WERI-Rb-1 (cell line): ENCODE measurements at regions not wholly inside any gene's neighbourhood (a gene's known extent, or its start where the extent isn't known, plus 50 kb on each side); places are given as distances from the start of the nearest gene placed in this dataset.
"Not testable (repeated sequence)": the region's sequence is repeated elsewhere in the genome, so short reads cannot be mapped to it uniquely, and the experiment has no call there.

Experiments used
- DNase-seq: peaks from one replicate; pipeline ENCODE4 v3.0.0-alpha.2; 2020
- H3K27ac ChIP-seq: fragments of 250-450 bp; sonication (Bioruptor Pico); 2 replicates; pipeline ENCODE4 v1.5.1; 2020; ENCODE audit warnings: mild to moderate bottlenecking, moderate library complexity
- H3K27me3 ChIP-seq: fragments of 250-450 bp; sonication (Bioruptor Pico); 2 replicates; pipeline ENCODE4 v1.5.1; 2021; ENCODE audit warnings: mild to moderate bottlenecking, low read depth, moderate library complexity; ENCODE audit not compliant: insufficient read depth, severe bottlenecking
- H3K36me3 ChIP-seq: fragments of 250-450 bp; sonication (Bioruptor Pico); 2 replicates; pipeline ENCODE4 v1.5.1; 2020; ENCODE audit warnings: mild to moderate bottlenecking, moderate library complexity
- H3K4me3 ChIP-seq: 2 replicates; pipeline ENCODE4 v1.5.1; 2011; ENCODE audit warnings: low read depth, mild to moderate bottlenecking, control low read depth, low read length
- H3K9me3 ChIP-seq: fragments of 250-450 bp; sonication (Bioruptor Pico); 2 replicates; pipeline ENCODE4 v1.5.1; 2021; ENCODE audit warnings: mild to moderate bottlenecking, moderate library complexity; ENCODE audit not compliant: severe bottlenecking
- CTCF ChIP-seq: IDR thresholded peaks from 2 replicates; pipeline ENCODE4 v1.5.1; 2011; ENCODE audit warnings: low read depth, mild to moderate bottlenecking, control low read depth, inconsistent platforms, low read length

GRCh38 chr3:153789380-153789779 is 331.8 kb upstream of the ARHGEF26 start:
- no peak for TF ChIP-seq CTCF
- no peaks in the 10 kb centered on the region for H3K27me3 ChIP-seq
- H3K27ac ChIP-seq: no peak overlapping the region
- H3K36me3 ChIP-seq: no peaks in the 10 kb centered on the region
- DNase-seq: no peak
- H3K9me3 ChIP-seq: peaks cover 3% of the 10 kb centered on the region
- no peak overlapping the region for H3K4me3 ChIP-seq

- not testable (repeated sequence) for DNase-seq, H3K4me3 ChIP-seq, H3K27ac ChIP-seq, H3K36me3 ChIP-seq, H3K9me3 ChIP-seq, H3K27me3 ChIP-seq
Observed at GRCh38 chr3:153797056-153797455, 324.1 kb upstream of the ARHGEF26 start.

- no peak overlapping the region for H3K27ac ChIP-seq
Observed at GRCh38 chr3:153809097-153809496, 312.1 kb upstream of the ARHGEF26 start.

GRCh38 chr3:153818338-153818737 is 302.9 kb upstream of the ARHGEF26 start:
- Histone ChIP-seq H3K36me3 (no peaks in the 10 kb centered on the region), H3K9me3 (no peaks in the 10 kb centered on the region), H3K27me3 (no peaks in the 10 kb centered on the region), H3K27ac (no peak overlapping the region), H3K4me3 (no peak overlapping the region)
- no peak for TF ChIP-seq CTCF
- DNase-seq: no peak

More at GRCh38 chr3:153809097-153809496, 312.1 kb upstream of the ARHGEF26 start:
- TF ChIP-seq CTCF: no peak
- H3K4me3 ChIP-seq: no peak overlapping the region
- no peaks in the 10 kb centered on the region for H3K27me3 ChIP-seq
- no peaks in the 10 kb centered on the region for H3K9me3 ChIP-seq
- no peaks in the 10 kb centered on the region for H3K36me3 ChIP-seq
- no peak for DNase-seq

- H3K27me3 ChIP-seq: no peaks in the 10 kb centered on the region
- no peaks in the 10 kb centered on the region for H3K9me3 ChIP-seq
- no peak for TF ChIP-seq CTCF
- H3K27ac ChIP-seq: no peak overlapping the region
- H3K36me3 ChIP-seq: no peaks in the 10 kb centered on the region
- no peak for DNase-seq
- H3K4me3 ChIP-seq: no peak overlapping the region
Observed at GRCh38 chr3:153820035-153820434, 301.2 kb upstream of the ARHGEF26 start.

GRCh38 chr3:153828346-153828745 is 292.8 kb upstream of the ARHGEF26 start:
- not testable (repeated sequence) for H3K4me3 ChIP-seq, H3K9me3 ChIP-seq, DNase-seq, H3K27me3 ChIP-seq, H3K27ac ChIP-seq, H3K36me3 ChIP-seq

- Histone ChIP-seq H3K27me3 (no peaks in the 10 kb centered on the region), H3K4me3 (no peak overlapping the region), H3K9me3 (no peaks in the 10 kb centered on the region), H3K36me3 (no peaks in the 10 kb centered on the region), H3K27ac (no peak overlapping the region)
- TF ChIP-seq CTCF: no peak
- no peak for DNase-seq
Observed at GRCh38 chr3:153829606-153830170, 291.5 kb upstream of the ARHGEF26 start.
